Mucosa of descending colon (tissue), 3 donors: ENCODE measurements at regions not wholly inside any gene's neighbourhood (a gene's known extent, or its start where the extent isn't known, plus 50 kb on each side); places are given as distances from the start of the nearest gene placed in this dataset.
A peak's percentile ranks its signal among the peaks of the same experiment; 100 is the strongest.

ENCODE experiments used
- ATAC-seq: fragments of 200-7000 bp; cut with Tn5 transposase; one replicate; pipeline ENCODE4 v1.9.1; 2020; ENCODE audit warnings: mild to moderate bottlenecking, moderate library complexity
- DNase-seq, 3 donors: peaks; one replicate each; pipeline ENCODE4 v3.0.0-alpha.2; 2020
- H3K36me3 ChIP-seq: fragments of 200-600 bp; one replicate; pipeline ENCODE4 v1.8.0; 2021; ENCODE audit warnings: low read depth, mild to moderate bottlenecking
- H3K4me1 ChIP-seq: fragments of 200-600 bp; one replicate; pipeline ENCODE4 v1.8.0; 2021; ENCODE audit warnings: low read depth, mild to moderate bottlenecking
- H3K4me3 ChIP-seq: fragments of 200-600 bp; one replicate; pipeline ENCODE4 v1.8.0; 2021; ENCODE audit warnings: mild to moderate bottlenecking
- H3K9me3 ChIP-seq: fragments of 200-600 bp; one replicate; pipeline ENCODE4 v1.8.0; 2021; ENCODE audit warnings: mild to moderate bottlenecking
- CTCF ChIP-seq: fragments of 200-600 bp; IDR thresholded peaks from one replicate; pipeline ENCODE4 v1.8.0; 2022; ENCODE audit warnings: antibody characterized with exemption, mild to moderate bottlenecking
- intact Hi-C, 2 donors: fragments of 100-400 bp; cut with DNase I in 1 of 2; cut with micrococcal nuclease in 1 of 2; formaldehyde crosslinking; loops; one replicate each; pipeline versions ENCODE4 v1.11.0 to v1.11.1; 2022; cut with DNase I, micrococcal nuclease
- donor health status: DM: no; HTN: no; CAD: no; lungs with moderate emphysema.
- donor health status: DM: no; HTN: no; CAD: no.
- donor health status: DM: no; HTN: yes; CAD: no.

- Histone ChIP-seq H3K9me3 (peaks cover 3% of the 10 kb centered on the region), H3K36me3 (no peaks in the 10 kb centered on the region), H3K4me3 (no peak overlapping the region), H3K4me1 (no peaks in the 10 kb centered on the region)
- no peak for ATAC-seq
- intact Hi-C loops, result no loop called here
- TF ChIP-seq CTCF, result no peak
- DNase-seq, result peak in 2 of 3 donors; percentile 2 to 8
These were observed 82.2 kb upstream of the ACTRT2 start for GRCh38 chr1:2939041-2939552.

GRCh38 chr1:2940178-2940577 lies 81.1 kb upstream of the ACTRT2 start:
- intact Hi-C loops, result no loop called here
- no peak for ATAC-seq

GRCh38 chr1:2941040-2941439 lies 80.2 kb upstream of the ACTRT2 start:
- H3K36me3 ChIP-seq, result no peaks in the 10 kb centered on the region
- DNase-seq (no peak), ATAC-seq (no peak)
- no peaks in the 10 kb centered on the region for H3K4me1 ChIP-seq
- intact Hi-C loops, result no loop called here
- no peak for TF ChIP-seq CTCF
- H3K4me3 ChIP-seq, result no peak overlapping the region
- H3K9me3 ChIP-seq, result peaks cover 3% of the 10 kb centered on the region

More at GRCh38 chr1:2940178-2940577, 81.1 kb upstream of the ACTRT2 start:
- Histone ChIP-seq H3K4me1 (no peaks in the 10 kb centered on the region), H3K9me3 (peaks cover 3% of the 10 kb centered on the region), H3K4me3 (no peak overlapping the region), H3K36me3 (no peaks in the 10 kb centered on the region)
- TF ChIP-seq CTCF, result no peak
- peak in 1 of 3 donors; percentile 7 for DNase-seq

- intact Hi-C loops, result no loop called here
- no peak for TF ChIP-seq CTCF
- Histone ChIP-seq H3K4me3 (no peak overlapping the region), H3K9me3 (peaks cover 3% of the 10 kb centered on the region), H3K36me3 (no peaks in the 10 kb centered on the region), H3K4me1 (no peaks in the 10 kb centered on the region)
- DNase-seq (peak in 2 of 3 donors; percentile 4 to 31), ATAC-seq (no peak)
These were observed 79.4 kb upstream of the ACTRT2 start for GRCh38 chr1:2941907-2942306.

GRCh38 chr1:2942410-2942809 lies 78.9 kb upstream of the ACTRT2 start:
- Histone ChIP-seq H3K4me3 (no peak overlapping the region), H3K36me3 (no peaks in the 10 kb centered on the region), H3K4me1 (no peaks in the 10 kb centered on the region), H3K9me3 (peaks cover 3% of the 10 kb centered on the region)
- DNase-seq, result peak in 2 of 3 donors; percentile 10 to 21
- intact Hi-C loops, result no loop called here
- ATAC-seq, result no peak
- no peak for TF ChIP-seq CTCF
